ENCODE measurements at regions not wholly inside any gene's neighbourhood (a gene's known extent, or its start where the extent isn't known, plus 50 kb on each side); places are given as distances from the start of the nearest gene placed in this dataset.

DNA sequence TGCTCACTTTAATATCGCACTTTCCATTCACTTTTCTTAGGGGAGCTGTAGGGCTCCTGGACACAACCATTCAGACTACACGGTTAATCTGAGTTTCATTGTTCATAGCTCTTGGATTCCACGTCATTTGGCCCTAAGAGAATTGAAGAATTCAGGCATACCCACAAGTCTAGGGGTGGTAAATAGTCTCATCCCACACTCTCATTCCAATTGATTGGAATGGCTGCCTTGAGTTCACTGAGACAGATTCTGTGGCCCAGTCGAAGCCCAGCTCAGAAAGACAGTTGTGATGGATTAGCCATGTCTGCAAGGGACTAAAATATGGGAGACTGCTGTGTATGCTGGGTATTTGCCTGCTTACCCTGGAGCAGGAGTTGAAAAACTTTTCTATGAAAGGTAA, 124.6 kb downstream of the TFCP2L1 start:
- DNase-seq (ENCODE audit: insufficient read length, low spot score): no peak
- TF ChIP-seq TAF1 (IDR thresholded peaks at IDR 0.05; ENCODE audit: low read depth, low read length) (no peak), POU2F2 (IDR thresholded peaks at IDR 0.05; ENCODE audit: low read depth, low read length) (no peak), POLR2AphosphoS5 (IDR thresholded peaks at IDR 0.05; ENCODE audit: low read depth, low read length) (no peak), POLR2A (IDR thresholded peaks at IDR 0.05; ENCODE audit: low read depth, low read length) (no peak), PAX5 (IDR thresholded peaks at IDR 0.05; ENCODE audit: insufficient read depth, low read length, severe bottlenecking) (no peak), SPI1 (IDR thresholded peaks at IDR 0.05; ENCODE audit: low read depth, low read length) (no peak)
- no peak for FAIRE-seq

DNA sequence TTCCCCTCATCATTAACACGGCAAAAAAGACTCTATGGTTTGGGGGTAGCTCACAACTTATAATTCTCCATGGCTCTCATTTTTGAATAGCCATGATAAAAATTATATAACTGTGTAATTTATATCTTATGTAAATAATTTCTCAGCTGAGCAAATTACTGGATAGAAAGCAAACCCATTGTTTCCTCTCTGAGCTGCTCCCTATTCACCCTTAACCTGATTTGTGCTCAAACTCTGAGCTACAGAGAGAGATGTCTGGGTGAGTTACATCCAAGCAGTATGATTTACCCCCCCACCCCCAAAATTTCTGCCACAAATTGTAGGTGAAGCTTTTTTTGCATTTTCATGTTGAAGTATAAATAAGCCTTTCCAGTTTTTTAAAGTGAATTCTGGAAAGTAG, 123.7 kb downstream of the TFCP2L1 start:
- no peak for DNase-seq (ENCODE audit: insufficient read length, low spot score)
- no peak for FAIRE-seq
- TF ChIP-seq TAF1 (IDR thresholded peaks at IDR 0.05; ENCODE audit: low read depth, low read length) (no peak), SPI1 (IDR thresholded peaks at IDR 0.05; ENCODE audit: low read depth, low read length) (no peak), POLR2AphosphoS5 (IDR thresholded peaks at IDR 0.05; ENCODE audit: low read depth, low read length) (no peak), POU2F2 (IDR thresholded peaks at IDR 0.05; ENCODE audit: low read depth, low read length) (no peak), PAX5 (IDR thresholded peaks at IDR 0.05; ENCODE audit: insufficient read depth, low read length, severe bottlenecking) (no peak), POLR2A (IDR thresholded peaks at IDR 0.05; ENCODE audit: low read depth, low read length) (no peak)

DNA sequence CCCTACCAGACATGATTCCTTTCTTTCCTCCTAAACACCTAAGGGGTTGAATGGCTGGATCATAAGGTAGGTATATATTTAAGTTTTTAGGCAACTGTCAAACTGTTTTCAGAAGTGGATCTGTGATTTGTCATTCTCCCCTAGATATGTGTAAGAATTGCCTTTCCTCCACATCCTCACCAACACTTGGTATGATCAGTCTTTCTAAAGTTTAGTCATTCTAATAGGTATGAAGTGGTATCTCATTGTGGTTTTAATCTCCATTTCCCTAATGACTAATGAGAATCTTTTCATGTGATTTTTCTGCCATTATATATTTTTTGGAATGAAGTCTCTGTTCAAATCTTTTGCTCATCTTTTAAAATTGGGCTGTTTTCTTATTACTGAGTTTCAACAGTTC, 122.1 kb downstream of the TFCP2L1 start:
- DNase-seq (ENCODE audit: insufficient read length, low spot score): no peak
- FAIRE-seq: no peak
- TF ChIP-seq POLR2A (IDR thresholded peaks at IDR 0.05; ENCODE audit: low read depth, low read length) (no peak), POLR2AphosphoS5 (IDR thresholded peaks at IDR 0.05; ENCODE audit: low read depth, low read length) (no peak), SPI1 (IDR thresholded peaks at IDR 0.05; ENCODE audit: low read depth, low read length) (no peak), POU2F2 (IDR thresholded peaks at IDR 0.05; ENCODE audit: low read depth, low read length) (no peak), PAX5 (IDR thresholded peaks at IDR 0.05; ENCODE audit: insufficient read depth, low read length, severe bottlenecking) (no peak), TAF1 (IDR thresholded peaks at IDR 0.05; ENCODE audit: low read depth, low read length) (no peak)

DNA sequence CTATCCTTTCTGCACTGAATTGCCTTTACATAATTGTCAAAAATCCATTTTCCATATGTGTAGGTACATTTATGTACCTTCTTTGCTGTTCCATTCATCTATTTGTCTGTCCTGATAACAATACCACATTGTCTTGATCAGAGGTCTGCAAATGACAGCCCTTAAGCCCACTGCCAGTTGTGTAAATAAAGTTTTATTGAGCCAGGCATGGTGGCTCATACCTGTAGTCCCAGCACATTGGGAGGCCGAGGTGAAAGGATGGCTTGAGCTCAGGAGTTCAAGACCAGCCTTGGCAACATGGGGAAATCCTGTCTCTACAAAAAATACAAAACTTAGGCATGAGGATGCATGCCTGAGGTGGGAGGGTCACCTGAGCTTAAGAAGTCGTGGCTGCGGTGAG, 121.0 kb downstream of the TFCP2L1 start:
- no peak for FAIRE-seq
- DNase-seq (ENCODE audit: insufficient read length, low spot score): no peak
- no peak for TF ChIP-seq POLR2AphosphoS5 (IDR thresholded peaks at IDR 0.05; ENCODE audit: low read depth, low read length)
- no peak for TF ChIP-seq TAF1 (IDR thresholded peaks at IDR 0.05; ENCODE audit: low read depth, low read length)
- no peak for TF ChIP-seq POLR2A (IDR thresholded peaks at IDR 0.05; ENCODE audit: low read depth, low read length)
- no peak for TF ChIP-seq PAX5 (IDR thresholded peaks at IDR 0.05; ENCODE audit: insufficient read depth, low read length, severe bottlenecking)
- TF ChIP-seq POU2F2 (IDR thresholded peaks at IDR 0.05; ENCODE audit: low read depth, low read length): no peak
- no peak for TF ChIP-seq SPI1 (IDR thresholded peaks at IDR 0.05; ENCODE audit: low read depth, low read length)

DNA sequence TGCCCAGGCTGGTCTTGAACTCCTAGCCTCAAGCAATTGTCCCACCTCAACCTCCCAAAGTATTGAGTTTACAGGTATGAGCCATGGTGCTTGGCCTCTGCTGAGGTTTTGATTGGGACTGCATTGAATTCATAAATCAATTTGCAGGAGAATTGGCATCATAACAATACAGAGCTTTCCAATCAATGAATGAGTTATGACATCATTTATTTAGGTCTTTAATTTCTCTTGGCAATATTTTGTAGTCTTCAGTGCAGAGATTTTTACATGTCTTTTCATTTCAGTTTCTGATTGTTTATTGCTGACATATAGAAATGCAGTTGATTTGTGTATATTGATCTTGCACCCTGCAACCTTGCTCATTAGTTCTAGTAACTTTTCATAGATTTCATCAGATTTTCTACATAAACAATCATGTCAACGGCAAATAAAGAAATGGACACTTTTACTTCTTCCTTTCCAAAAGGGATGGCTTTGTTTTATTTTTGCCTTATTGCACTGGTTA, 119.9 kb downstream of the TFCP2L1 start:
- FAIRE-seq: no peak
- TF ChIP-seq TAF1 (IDR thresholded peaks at IDR 0.05; ENCODE audit: low read depth, low read length): no peak
- no peak for TF ChIP-seq PAX5 (IDR thresholded peaks at IDR 0.05; ENCODE audit: insufficient read depth, low read length, severe bottlenecking)
- no peak for TF ChIP-seq SPI1 (IDR thresholded peaks at IDR 0.05; ENCODE audit: low read depth, low read length)
- no peak for TF ChIP-seq POLR2A (IDR thresholded peaks at IDR 0.05; ENCODE audit: low read depth, low read length)
- TF ChIP-seq POLR2AphosphoS5 (IDR thresholded peaks at IDR 0.05; ENCODE audit: low read depth, low read length): no peak
- no peak for TF ChIP-seq POU2F2 (IDR thresholded peaks at IDR 0.05; ENCODE audit: low read depth, low read length)
- no peak for DNase-seq (ENCODE audit: insufficient read length, low spot score)
